HG03575 (cell line): ENCODE measurements at regions not wholly inside any gene's neighbourhood (a gene's known extent, or its start where the extent isn't known, plus 50 kb on each side); places are given as distances from the start of the nearest gene placed in this dataset.
"Not testable (repeated sequence)": the region's sequence is repeated elsewhere in the genome, so short reads cannot be mapped to it uniquely, and the experiment has no call there.

Experiments used
- ATAC-seq: cut with Tn5 transposase; IDR thresholded peaks from one replicate; pipeline ENCODE4 v1.9.1; 2021; ENCODE audit not compliant: unreplicated experiment, insufficient number of reproducible peaks, low FRiP score; ENCODE audit errors: extremely low read depth

DNA sequence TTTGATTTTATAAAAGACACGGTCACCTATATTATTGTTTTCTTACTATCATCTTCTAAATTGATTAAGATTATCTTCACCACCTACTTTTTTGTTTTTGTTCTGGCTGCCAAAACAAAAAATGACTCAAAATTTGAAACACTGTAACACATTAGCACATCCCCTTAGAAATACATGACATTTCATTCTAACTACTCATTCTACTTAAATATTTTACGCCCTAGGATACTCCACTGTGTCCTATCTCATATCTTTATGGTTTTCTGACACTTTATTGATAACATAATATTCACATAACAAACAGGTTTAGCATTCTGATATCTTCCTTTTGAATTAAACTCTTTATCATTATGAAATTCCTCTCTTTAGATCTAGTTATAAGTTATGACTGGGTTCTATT lies 656.2 kb downstream of the GBE1 start:
- ATAC-seq: no peak

DNA sequence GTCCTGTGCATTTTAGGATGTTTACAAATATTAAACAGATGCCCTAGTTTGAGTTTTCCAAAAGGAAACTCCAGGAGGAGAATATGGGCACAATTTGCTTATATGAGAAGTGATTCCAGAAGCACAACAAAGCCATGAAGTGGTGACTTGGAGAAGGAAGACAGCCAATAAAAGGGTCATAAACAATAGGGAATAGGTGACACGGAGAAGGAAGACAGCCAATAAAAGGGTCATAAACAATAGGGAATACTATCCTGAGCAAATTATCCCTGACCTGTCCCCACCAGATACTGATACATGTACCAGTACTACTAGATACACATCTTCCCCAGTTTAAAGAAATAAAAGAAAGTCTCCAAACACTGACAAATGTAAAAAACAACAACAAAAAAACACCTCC lies 663.6 kb downstream of the GBE1 start:
- ATAC-seq: no peak

DNA sequence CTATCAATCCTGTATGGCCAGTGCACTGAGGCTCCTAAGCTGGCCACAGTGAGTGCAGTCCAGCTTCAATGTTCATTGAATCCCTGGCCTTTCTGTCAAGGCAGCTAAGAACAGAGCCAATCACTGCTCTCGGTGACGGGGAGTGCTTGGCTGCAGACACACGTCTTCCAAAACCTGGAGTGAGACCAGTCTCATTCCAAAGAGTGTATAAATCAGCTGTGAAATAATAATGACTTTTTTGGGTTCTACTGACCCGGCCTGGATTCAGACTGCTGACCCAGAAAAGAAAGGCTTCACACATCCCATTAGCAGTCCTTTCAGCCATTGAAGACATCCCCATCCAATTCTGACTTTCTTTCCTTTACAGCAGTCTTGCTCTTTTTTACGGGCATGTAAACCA lies 665.5 kb downstream of the GBE1 start:
- no peak for ATAC-seq

DNA sequence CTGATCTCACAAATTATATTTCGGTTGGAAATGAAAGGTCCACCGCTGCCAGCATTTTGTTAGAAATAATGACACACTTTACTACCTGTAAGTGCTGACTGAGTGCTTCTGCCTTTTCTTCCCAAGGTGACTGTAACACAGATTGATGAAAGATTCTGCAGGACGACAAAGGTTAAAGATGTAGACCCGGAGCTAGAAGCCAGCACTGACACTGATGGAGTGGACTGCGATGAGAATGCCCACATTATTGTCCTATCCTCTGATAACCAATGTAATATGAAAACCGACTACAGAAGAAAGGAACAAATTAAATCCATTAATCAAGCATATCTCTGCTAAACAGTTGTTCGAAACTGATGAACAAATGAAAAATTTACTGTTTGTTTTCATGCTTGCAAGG lies 666.5 kb downstream of the GBE1 start:
- no peak for ATAC-seq

DNA sequence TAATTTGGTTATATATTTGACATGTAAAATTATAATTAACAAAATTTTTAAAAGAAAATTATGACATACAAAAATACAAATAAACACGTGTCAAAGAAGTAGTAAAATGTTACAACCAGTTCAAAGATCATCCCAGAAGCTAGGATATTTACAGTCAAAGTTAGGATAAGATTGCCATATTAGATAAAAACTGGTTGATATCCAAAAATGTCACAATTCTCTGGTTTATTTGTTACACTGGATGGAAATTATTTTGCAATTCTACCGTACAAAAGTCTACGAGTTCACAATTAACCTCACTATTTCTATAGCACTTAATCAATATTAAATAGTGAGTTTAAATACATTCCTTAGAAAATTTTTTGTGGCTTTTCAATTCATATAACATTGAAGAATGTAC lies 673.8 kb downstream of the GBE1 start:
- ATAC-seq: no peak

DNA sequence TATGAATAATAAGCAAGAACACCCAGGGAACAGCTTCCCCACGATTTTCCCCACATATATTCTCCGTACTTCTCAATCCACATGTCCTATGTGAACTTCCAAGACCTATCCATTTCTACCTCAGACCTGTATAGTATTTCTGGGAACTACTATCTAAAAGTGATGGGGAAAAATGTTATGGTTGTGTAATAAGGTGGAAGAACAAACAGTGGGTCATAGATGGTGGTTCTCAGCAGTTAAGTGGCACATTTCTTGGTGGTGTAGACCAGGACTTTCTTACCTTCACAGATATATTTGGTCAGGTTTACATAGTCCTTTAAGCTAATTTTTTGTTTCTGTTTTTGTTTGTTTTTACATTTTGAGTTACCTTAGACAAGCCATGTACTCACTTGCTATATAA lies 675.1 kb downstream of the GBE1 start:
- ATAC-seq: no peak

DNA sequence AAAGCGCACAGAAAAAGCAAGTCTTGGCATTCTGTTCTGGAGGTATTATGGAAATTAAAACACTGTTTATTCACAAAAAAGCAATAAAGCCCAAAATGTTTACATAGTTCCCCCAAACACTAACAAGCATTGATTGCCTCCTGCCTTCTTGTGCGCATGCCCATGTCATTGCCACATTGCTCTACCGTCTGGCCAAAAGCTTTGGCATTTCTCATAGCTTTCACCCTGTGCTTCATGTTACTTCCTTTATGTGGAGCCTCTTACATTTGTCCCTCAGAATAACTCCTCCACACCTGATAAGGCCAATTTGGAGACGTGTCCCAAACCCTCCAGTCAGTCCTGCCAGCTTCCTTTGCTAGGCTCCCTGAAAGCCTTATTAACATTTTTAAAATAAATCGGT lies 680.8 kb downstream of the GBE1 start:
- ATAC-seq: no peak

DNA sequence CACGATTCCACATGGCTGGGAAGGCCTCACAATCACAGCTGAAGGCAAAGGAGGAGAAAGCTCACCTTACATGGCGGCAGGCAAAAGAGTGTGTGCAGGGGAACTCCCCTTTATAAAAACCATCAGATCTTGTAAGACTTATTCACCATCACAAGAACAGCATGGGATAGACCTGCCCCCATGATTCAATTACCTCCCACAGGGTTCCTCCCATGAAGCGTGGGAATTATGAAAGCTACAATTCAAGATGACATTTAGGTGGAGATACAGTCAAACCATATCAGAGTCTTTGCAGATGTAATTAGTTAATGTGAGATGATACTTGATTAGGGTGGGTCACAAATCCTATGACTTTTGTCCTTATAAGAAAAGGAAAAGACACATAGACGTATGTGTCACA lies 688.9 kb downstream of the GBE1 start:
- ATAC-seq: no peak

DNA sequence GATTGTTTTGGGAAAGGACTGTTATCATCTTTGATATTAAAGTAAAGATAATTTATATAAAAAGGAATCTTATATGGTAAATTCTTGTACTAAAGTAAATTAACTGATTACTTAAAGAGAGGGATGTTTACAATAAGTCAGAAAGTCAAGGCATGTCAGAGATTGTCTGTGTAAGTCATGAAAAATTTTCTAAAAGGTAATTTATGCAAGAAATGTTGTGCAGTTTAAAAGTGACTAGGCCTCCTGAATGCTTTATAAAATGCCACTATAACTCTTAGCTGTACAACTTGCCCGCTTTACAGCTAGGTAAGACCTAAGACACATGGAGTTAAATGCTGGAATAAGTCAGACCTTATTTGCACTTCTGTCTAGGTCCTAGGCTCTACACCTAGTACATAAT lies 692.9 kb downstream of the GBE1 start:
- ATAC-seq: no peak

DNA sequence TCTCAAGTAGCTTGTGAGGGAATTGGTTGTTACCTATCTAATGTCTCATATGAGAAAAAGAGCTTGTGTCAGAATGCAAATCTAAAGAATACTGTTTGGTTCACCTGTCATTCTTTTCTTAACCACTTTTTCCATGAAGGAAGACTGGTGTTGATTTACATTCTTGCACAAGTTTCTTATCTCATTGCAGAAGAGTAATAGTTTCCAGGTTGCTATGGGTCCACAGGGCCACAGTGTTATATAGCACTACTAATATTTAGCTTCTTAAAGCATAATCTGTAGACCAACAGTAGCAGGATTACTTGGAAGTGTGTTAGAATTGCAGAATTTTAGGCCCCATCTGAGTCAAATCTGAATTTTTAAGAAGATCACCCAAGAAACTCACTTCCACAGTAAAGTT lies 697.5 kb downstream of the GBE1 start:
- ATAC-seq: no peak

DNA sequence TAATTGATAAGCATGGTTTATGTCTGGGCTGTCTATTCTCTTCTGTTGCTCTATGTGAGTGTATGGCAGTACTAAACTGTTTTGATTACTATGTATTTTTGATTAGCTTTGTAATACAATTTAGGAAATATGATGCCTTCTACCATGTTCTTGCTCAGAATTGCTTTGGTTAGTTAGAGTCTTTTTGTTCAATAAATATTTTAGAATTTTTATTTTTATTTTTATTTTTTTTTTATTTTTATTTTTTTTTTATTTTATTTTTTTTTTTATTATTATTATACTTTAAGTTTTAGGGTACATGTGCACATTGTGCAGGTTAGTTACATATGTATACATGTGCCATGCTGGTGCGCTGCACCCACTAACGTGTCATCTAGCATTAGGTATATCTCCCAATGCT lies 710.3 kb downstream of the GBE1 start:
- not testable (repeated sequence) for ATAC-seq

DNA sequence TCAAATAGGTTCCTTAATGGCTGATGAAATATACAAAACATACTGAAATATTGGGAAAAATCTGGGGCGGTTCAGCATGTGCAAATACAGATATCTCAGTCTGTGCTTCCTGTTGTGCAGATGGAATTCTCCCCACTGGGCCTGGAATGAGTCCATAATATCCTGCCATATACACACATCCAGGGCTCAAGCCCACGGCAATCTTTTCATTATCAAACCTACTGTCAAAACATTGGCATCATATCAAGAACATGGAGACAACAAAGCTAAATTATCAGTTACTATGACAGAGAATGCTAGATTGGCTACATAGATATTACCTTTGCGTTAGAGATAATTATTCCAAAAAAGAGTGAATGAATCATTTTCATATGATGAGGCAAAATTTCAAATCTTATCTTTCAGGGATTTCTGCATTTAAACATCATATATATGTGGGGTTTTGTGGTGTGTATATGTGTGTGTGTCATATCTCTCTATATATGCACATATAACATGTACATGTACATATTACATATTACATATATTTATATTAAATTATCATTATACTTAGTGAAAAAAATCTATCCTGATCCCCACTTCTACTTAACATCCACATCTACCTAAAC lies 713.3 kb downstream of the GBE1 start:
- no peak for ATAC-seq

DNA sequence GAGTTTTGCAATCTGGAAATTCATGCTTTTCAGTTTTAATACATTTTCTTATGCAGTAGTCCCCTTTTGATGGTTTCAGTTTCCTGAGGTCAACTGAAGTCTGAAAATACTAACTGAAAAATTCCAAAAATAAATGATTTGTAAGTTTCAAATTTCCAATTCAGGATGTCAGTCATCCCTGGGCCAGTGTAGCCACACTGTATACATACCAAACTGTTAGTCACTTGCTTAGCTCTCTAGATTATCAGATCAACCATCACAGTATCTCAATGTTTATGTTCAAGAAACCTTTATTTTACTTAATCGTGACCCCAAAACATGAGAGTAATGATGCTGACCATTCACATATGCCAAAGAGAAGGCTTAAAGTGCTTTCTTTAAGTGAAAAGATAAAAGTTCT lies 715.5 kb downstream of the GBE1 start:
- no peak for ATAC-seq

DNA sequence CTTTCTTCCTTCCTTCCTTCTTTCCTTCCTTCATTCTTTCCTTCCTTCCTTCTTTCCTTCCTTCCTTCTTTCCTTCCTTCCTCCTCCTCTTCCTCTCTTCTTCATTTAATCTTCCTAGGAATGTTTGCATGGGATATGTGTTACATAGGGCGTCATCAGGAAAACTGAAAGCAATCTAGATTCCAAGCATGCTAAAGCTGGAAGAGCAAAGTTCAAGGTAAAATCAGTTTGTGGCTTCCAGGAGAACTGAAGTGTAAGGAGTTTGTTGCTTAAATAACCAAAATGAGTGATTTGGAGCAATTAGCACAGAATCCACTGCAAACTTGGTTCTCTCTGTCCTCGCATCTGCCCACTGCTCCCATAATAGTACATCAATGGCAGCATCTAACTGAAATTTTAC lies 716.2 kb downstream of the GBE1 start:
- ATAC-seq: no peak

DNA sequence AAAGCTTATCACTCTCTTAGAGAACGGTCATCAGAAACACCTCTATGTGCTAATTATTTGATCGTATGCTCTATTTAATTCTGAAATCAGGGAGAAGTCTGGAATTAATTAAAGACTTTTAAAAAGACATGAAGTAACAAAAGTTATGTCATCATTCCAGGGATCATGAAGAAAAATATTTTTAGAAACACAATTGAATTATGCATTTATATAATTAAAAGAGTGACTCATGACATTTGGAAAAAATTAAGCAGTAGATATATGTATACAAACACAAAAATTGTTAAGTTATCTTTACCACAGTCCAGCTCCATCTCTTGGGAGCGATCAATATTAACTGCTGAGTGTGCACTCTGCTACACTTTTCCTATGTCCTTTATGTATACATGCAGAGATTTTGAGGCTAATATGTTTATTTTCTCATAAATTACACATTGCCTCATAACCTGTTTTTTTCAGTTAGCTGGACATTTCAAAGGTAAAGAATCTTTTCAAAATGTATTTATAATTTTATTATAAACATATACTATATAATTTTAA lies 717.7 kb downstream of the GBE1 start:
- no peak for ATAC-seq

DNA sequence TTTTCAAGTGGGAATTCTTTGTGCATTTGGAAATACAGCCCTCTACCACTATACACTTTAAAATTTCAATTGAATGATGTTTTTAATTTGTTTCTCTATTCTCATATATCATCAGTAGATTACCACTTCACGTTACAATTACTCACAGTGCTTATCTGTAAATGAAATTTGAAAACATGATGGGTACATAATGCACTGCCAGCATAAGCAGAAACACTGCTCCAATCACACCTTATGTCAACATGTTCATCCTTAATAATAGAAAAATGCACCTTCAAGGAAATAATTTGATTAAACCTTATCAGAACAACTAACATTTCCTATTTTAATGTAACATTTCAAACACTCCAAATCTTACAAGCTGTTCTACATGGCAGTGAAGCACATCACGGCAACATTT lies 718.4 kb downstream of the GBE1 start:
- no peak for ATAC-seq

DNA sequence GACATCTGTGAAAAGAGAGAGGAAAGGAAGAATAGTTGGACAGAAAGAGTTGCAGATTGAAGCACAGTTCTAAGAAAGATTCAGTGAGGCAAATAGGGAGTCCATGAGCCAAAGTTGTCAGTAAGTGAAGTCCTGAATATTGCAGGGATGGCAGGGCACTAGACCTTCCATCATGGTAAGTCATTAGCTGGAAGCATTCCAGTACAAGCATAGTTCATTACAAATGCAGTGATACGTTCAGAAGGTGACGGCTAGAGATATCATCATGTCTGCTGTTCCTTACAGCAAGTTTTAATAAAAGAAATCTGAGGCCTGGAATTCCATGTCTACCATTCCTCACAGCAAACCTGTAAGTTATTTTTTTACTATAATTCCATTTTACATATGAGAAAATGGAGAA lies 720.1 kb downstream of the GBE1 start:
- ATAC-seq: no peak

DNA sequence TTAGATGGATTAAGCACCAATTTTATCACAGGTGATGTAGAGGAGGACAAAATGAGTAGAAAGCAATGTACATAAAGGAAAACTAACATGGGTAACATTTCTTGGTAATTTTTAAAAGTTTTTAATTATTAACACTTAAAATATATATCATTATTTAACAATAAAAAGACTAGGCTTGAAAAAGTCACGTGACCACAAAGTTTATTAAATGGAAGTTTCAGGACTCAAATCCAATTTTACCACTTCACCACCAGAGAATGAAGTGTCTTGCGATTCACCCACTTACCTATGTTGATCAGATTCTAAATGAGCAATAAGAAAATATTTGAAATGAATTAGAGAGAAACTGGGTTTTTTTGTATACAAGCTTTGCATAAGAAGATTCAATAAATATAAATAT lies 721.3 kb downstream of the GBE1 start:
- ATAC-seq: no peak

DNA sequence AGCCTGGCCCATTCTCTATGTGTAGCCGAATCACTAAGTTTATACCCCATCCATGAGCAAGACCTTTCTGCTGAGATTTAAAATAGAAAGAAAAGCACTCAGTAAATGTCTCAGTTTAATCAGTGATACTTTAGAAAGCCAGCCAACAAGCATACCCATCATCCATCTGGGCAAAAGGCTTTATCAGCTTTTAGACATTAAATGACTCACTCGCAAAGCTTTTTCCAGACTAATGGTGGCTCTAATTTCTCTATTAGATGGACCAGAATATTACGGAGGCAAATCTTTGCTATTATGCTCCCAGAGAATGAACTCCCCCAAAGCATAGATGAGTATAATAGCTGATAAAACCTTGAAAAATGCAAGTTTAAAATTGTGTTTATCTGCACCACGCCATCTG lies 727.8 kb downstream of the GBE1 start:
- no peak for ATAC-seq

DNA sequence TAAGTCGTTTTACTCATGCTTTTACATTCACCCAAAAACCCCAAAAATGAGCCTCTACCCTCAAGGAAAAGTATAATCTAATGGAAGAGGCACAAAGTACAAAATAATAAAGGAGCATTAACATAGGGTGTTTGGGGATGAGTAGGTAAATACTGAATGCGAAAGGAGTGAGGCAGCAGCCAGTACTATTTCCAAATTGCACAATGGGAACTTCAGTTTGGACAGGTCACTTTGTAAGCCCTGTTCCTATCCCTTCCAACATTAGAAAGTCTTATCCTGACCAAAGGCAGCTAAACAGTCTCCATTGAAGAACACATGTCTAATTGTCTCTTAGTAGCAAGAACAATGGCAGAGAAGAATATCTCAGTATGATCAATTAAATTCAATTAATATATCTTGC lies 728.3 kb downstream of the GBE1 start:
- ATAC-seq: no peak

DNA sequence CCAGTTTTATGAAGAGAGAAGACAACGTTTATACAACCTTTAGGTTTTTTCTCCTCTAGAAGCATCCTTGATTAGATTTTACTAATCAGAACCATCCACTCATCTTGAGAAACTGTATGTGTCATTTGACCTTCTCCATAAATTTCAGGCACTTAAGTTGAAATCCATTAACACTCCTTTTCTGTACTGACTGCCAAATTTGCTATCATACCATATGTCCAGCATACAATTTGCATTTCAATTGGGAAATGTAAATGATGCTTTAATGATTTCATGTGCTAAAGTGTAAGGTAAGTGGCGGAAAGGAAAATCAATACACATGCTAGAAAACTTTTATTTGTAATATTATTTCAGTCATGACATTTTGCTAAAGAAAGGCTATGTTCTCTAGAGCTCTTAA lies 731.6 kb downstream of the GBE1 start:
- no peak for ATAC-seq
